ENCODE measurements at regions not wholly inside any gene's neighbourhood (a gene's known extent, or its start where the extent isn't known, plus 50 kb on each side); places are given as distances from the start of the nearest gene placed in this dataset.

GRCh38 chr6:147055821-147056392, 148.3 kb upstream of the STXBP5 start:
- Histone ChIP-seq H3K4me2 (ENCODE audit: low read depth, low read length) (no peak overlapping the region), H4K20me1 (ENCODE audit: insufficient read depth, low read length) (no peaks in the 10 kb centered on the region)
- DNase-seq = no peak

GRCh38 chr6:147057188-147057587, 147.0 kb upstream of the STXBP5 start:
- Histone ChIP-seq H4K20me1 (ENCODE audit: insufficient read depth, low read length) (no peaks in the 10 kb centered on the region), H3K4me3 (ENCODE audit: low read length) (no peak overlapping the region), H3K9ac (ENCODE audit: low read length) (no peak overlapping the region), H2AFZ (ENCODE audit: low read length) (no peak overlapping the region), H3F3A (ENCODE audit: insufficient read depth, low read length) (no peaks in the 10 kb centered on the region), H3K4me2 (ENCODE audit: low read depth, low read length) (no peak overlapping the region), H3K4me1 (ENCODE audit: low read length) (no peaks in the 10 kb centered on the region), H3K36me3 (replicated peaks; ENCODE audit: insufficient read depth, low read length) (no peaks in the 10 kb centered on the region), H3K79me2 (ENCODE audit: low read length) (no peaks in the 10 kb centered on the region), H3K9me3 (replicated peaks; ENCODE audit: insufficient read depth, low read length) (no peaks in the 10 kb centered on the region), H3K9me2 (replicated peaks; ENCODE audit: insufficient read depth, low read length) (no peaks in the 10 kb centered on the region), H3K27ac (ENCODE audit: low read length) (no peak overlapping the region), H3K27me3 (replicated peaks; ENCODE audit: insufficient read depth, low read length) (no peaks in the 10 kb centered on the region)
- no peak for DNase-seq
- TF ChIP-seq EZH2 (optimal IDR thresholded peaks at IDR 0.05; ENCODE audit: low read depth, low read length) = no peak
- no peak for TF ChIP-seq EZH2phosphoT487 (IDR thresholded peaks at IDR 0.05; ENCODE audit: low read length)
- TF ChIP-seq CTCF (IDR thresholded peaks at IDR 0.05; ENCODE audit: low read length) = no peak

More at GRCh38 chr6:147055821-147056392, 148.3 kb upstream of the STXBP5 start:
- H3K27me3 ChIP-seq (replicated peaks; ENCODE audit: insufficient read depth, low read length) = no peaks in the 10 kb centered on the region
- TF ChIP-seq CTCF (IDR thresholded peaks at IDR 0.05; ENCODE audit: low read length) (no peak), EZH2phosphoT487 (IDR thresholded peaks at IDR 0.05; ENCODE audit: low read length) (no peak)
- no peak overlapping the region for H3K27ac ChIP-seq (ENCODE audit: low read length)
- H3K9me3 ChIP-seq (replicated peaks; ENCODE audit: insufficient read depth, low read length) = no peaks in the 10 kb centered on the region
- H3F3A ChIP-seq (ENCODE audit: insufficient read depth, low read length) = no peaks in the 10 kb centered on the region
- no peaks in the 10 kb centered on the region for H3K4me1 ChIP-seq (ENCODE audit: low read length)
- H3K4me3 ChIP-seq (ENCODE audit: low read length) = no peak overlapping the region
- no peak overlapping the region for H2AFZ ChIP-seq (ENCODE audit: low read length)
- no peaks in the 10 kb centered on the region for H3K79me2 ChIP-seq (ENCODE audit: low read length)
- H3K9ac ChIP-seq (ENCODE audit: low read length) = no peak overlapping the region
- no peaks in the 10 kb centered on the region for H3K36me3 ChIP-seq (replicated peaks; ENCODE audit: insufficient read depth, low read length)
- H3K9me2 ChIP-seq (replicated peaks; ENCODE audit: insufficient read depth, low read length) = no peaks in the 10 kb centered on the region

DNA sequence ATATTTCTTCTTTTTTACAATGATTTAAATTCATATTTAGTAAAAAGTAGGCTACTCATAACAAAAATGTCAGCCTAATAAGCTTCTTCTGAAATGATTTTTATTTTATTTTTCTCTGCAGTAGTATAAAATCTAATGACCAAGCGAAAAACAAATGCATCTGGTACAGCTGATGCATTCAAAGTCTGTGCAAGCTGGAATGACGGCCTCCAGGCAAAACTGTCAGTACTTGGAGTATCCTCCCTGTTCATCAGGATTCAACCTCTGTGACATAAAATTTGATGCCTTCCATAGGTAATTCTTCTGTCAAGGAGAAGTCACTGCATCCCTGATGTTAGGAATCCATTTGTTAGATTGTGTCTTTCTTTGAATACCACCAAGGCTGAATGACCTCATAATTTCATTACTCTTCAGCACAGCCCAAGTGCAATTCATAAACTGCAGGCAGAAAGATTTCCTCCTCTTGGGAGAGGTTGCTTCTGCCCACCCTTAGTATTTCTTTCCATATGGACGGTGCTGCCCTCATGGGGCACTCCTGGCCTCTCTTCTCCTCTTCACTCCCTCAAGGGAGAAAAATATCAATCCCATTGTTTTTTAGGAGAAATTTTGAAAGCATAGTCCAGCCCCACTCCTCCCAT, 146.4 kb upstream of the STXBP5 start:
- no peak overlapping the region for H2AFZ ChIP-seq (ENCODE audit: low read length)
- H3K4me3 ChIP-seq (ENCODE audit: low read length) = no peak overlapping the region
- no peaks in the 10 kb centered on the region for H3K79me2 ChIP-seq (ENCODE audit: low read length)
- no peaks in the 10 kb centered on the region for H3K9me2 ChIP-seq (replicated peaks; ENCODE audit: insufficient read depth, low read length)
- no peaks in the 10 kb centered on the region for H3K27me3 ChIP-seq (replicated peaks; ENCODE audit: insufficient read depth, low read length)
- no peak overlapping the region for H3K27ac ChIP-seq (ENCODE audit: low read length)
- TF ChIP-seq EZH2 (optimal IDR thresholded peaks at IDR 0.05; ENCODE audit: low read depth, low read length) (no peak), EZH2phosphoT487 (IDR thresholded peaks at IDR 0.05; ENCODE audit: low read length) (no peak), CTCF (IDR thresholded peaks at IDR 0.05; ENCODE audit: low read length) (no peak)
- no peaks in the 10 kb centered on the region for H3K36me3 ChIP-seq (replicated peaks; ENCODE audit: insufficient read depth, low read length)
- no peak for DNase-seq
- H3K4me2 ChIP-seq (ENCODE audit: low read depth, low read length) = no peak overlapping the region
- no peak overlapping the region for H3K9ac ChIP-seq (ENCODE audit: low read length)
- no peaks in the 10 kb centered on the region for H3K4me1 ChIP-seq (ENCODE audit: low read length)
- H4K20me1 ChIP-seq (ENCODE audit: insufficient read depth, low read length) = no peaks in the 10 kb centered on the region
- no peaks in the 10 kb centered on the region for H3K9me3 ChIP-seq (replicated peaks; ENCODE audit: insufficient read depth, low read length)
- H3F3A ChIP-seq (ENCODE audit: insufficient read depth, low read length) = no peaks in the 10 kb centered on the region

All from MM.1S (cell line).